ENCODE measurements at regions not wholly inside any gene's neighbourhood (a gene's known extent, or its start where the extent isn't known, plus 50 kb on each side); places are given as distances from the start of the nearest gene placed in this dataset.

- TF ChIP-seq CTCF (IDR thresholded peaks at IDR 0.05) = no peak
- TF ChIP-seq POLR2A (IDR thresholded peaks at IDR 0.05) = no peak
Measured at GRCh38 chr15:36177590-36178302, 401.7 kb upstream of the CDIN1 start.

Measured in adrenal gland (tissue), 5 donors.